Neural crest cell (in vitro differentiated cells): ENCODE measurements at regions not wholly inside any gene's neighbourhood (a gene's known extent, or its start where the extent isn't known, plus 50 kb on each side); places are given as distances from the start of the nearest gene placed in this dataset.

Experiments used
- DNase-seq: peaks from one replicate; pipeline ENCODE4 v3.0.0; 2021; ENCODE audit warnings: low read depth, mixed read lengths, low spot score
- H3K27ac Mint-ChIP-seq: one replicate; pipeline ENCODE4 v1.8.0; 2021; ENCODE audit warnings: mild to moderate bottlenecking, mixed read lengths; ENCODE audit not compliant: unreplicated experiment
- H3K27me3 Mint-ChIP-seq: 2 replicates; pipeline ENCODE4 v1.8.0; 2021; ENCODE audit warnings: low read depth, mild to moderate bottlenecking, mixed read lengths
- H3K36me3 Mint-ChIP-seq: 2 replicates; pipeline ENCODE4 v1.8.0; 2021; ENCODE audit warnings: low read depth, mild to moderate bottlenecking, mixed read lengths
- H3K4me1 Mint-ChIP-seq: 2 replicates; pipeline ENCODE4 v1.8.0; 2021; ENCODE audit warnings: mixed read lengths
- H3K4me3 Mint-ChIP-seq: one replicate; pipeline ENCODE4 v1.8.0; 2021; ENCODE audit warnings: mild to moderate bottlenecking, mixed read lengths
- H3K9me3 Mint-ChIP-seq: 2 replicates; pipeline ENCODE4 v1.8.0; 2021; ENCODE audit warnings: mixed read lengths
- CTCF ChIP-seq: fragments of 200-600 bp; sonication (generic); conservative IDR thresholded peaks from 2 replicates; pipeline ENCODE4 v1.5.0; 2021; ENCODE audit warnings: antibody characterized with exemption, mild to moderate bottlenecking

- Mint-ChIP-seq H3K27ac (peak overlapping the region; percentile 91), H3K36me3 (no peaks in the 10 kb centered on the region), H3K9me3 (no peaks in the 10 kb centered on the region), H3K4me1 (peaks cover 40% of the 10 kb centered on the region), H3K4me3 (peak overlapping the region; percentile 84), H3K27me3 (peaks cover 6% of the 10 kb centered on the region)
- TF ChIP-seq CTCF, result no peak
- no peak for DNase-seq
These were observed 54.7 kb downstream of the ASCL1 start for GRCh38 chr12:103011974-103012763.

- DNase-seq, result peak; percentile 64
- Mint-ChIP-seq H3K4me1 (peaks cover 40% of the 10 kb centered on the region), H3K27me3 (peaks cover 6% of the 10 kb centered on the region), H3K36me3 (no peaks in the 10 kb centered on the region), H3K27ac (peak overlapping the region; percentile 91), H3K9me3 (no peaks in the 10 kb centered on the region), H3K4me3 (peak overlapping the region; percentile 84)
- no peak for TF ChIP-seq CTCF
These were observed 55.4 kb downstream of the ASCL1 start for GRCh38 chr12:103012884-103013283.

GRCh38 chr12:103013741-103014300 is 56.3 kb downstream of the ASCL1 start:
- peaks cover 40% of the 10 kb centered on the region for H3K4me1 Mint-ChIP-seq
- H3K9me3 Mint-ChIP-seq, result no peaks in the 10 kb centered on the region
- no peaks in the 10 kb centered on the region for H3K36me3 Mint-ChIP-seq
- TF ChIP-seq CTCF, result no peak
- no peak for DNase-seq
- H3K27me3 Mint-ChIP-seq, result peaks cover 6% of the 10 kb centered on the region
- peak overlapping the region; percentile 79 for H3K27ac Mint-ChIP-seq
- peak overlapping the region; percentile 84 for H3K4me3 Mint-ChIP-seq

GRCh38 chr12:103016381-103016780 is 58.9 kb downstream of the ASCL1 start:
- no peaks in the 10 kb centered on the region for H3K9me3 Mint-ChIP-seq
- peaks cover 3% of the 10 kb centered on the region for H3K27me3 Mint-ChIP-seq

GRCh38 chr12:103020839-103021238 is 63.4 kb downstream of the ASCL1 start:
- Mint-ChIP-seq H3K9me3 (no peaks in the 10 kb centered on the region), H3K4me3 (no peak overlapping the region), H3K27me3 (peaks cover 2% of the 10 kb centered on the region), H3K27ac (no peak overlapping the region), H3K4me1 (no peaks in the 10 kb centered on the region), H3K36me3 (no peaks in the 10 kb centered on the region)
- TF ChIP-seq CTCF, result no peak
- no peak for DNase-seq

More at GRCh38 chr12:103016381-103016780, 58.9 kb downstream of the ASCL1 start:
- Mint-ChIP-seq H3K4me3 (no peak overlapping the region), H3K27ac (no peak overlapping the region), H3K4me1 (peaks cover 40% of the 10 kb centered on the region), H3K36me3 (no peaks in the 10 kb centered on the region)
- DNase-seq, result no peak
- no peak for TF ChIP-seq CTCF
